Natural killer cell (primary cell): ENCODE measurements at regions not wholly inside any gene's neighbourhood (a gene's known extent, or its start where the extent isn't known, plus 50 kb on each side); places are given as distances from the start of the nearest gene placed in this dataset.

Source experiments
- ATAC-seq, 3 donors: fragments of 150-1000 bp in 2 of 3; fragments of 200-7000 bp in 1 of 3; cut with Tn5 transposase; 1 replicate in 1 of 3; 2 replicates in 2 of 3; pipeline ENCODE4 v1.10.0; 2021; ENCODE audit warnings: mild to moderate bottlenecking in 2 of 3, moderate library complexity in 2 of 3
- DNase-seq, 2 donors: peaks; one replicate each; pipeline versions ENCODE4 v3.0.0 to v3.0.0-alpha.2; 2013 to 2021; ENCODE audit warnings: mixed read lengths in 1 of 2
- H3K27ac ChIP-seq: one replicate; pipeline ENCODE4 v1.5.1; 2013; ENCODE audit warnings: mild to moderate bottlenecking, low read length
- H3K27me3 ChIP-seq: one replicate; pipeline ENCODE4 v1.6.1; 2013; ENCODE audit warnings: low read length; ENCODE audit not compliant: control insufficient read depth, insufficient read depth
- H3K36me3 ChIP-seq: one replicate; pipeline ENCODE4 v1.6.1; 2013; ENCODE audit warnings: low read length; ENCODE audit not compliant: control insufficient read depth, insufficient read depth
- H3K4me1 ChIP-seq: one replicate; pipeline ENCODE4 v1.6.1; 2013; ENCODE audit warnings: low read length; ENCODE audit not compliant: control insufficient read depth, insufficient read depth
- H3K4me3 ChIP-seq: one replicate; pipeline ENCODE4 v1.5.1; 2013; ENCODE audit warnings: low read length
- H3K9me3 ChIP-seq: one replicate; pipeline ENCODE4 v1.6.1; 2013; ENCODE audit warnings: low read length; ENCODE audit not compliant: control insufficient read depth, insufficient read depth
- H3K27ac Mint-ChIP-seq, 2 donors: one replicate each; pipeline ENCODE4 v1.8.0; 2022; ENCODE audit warnings: mild to moderate bottlenecking in 2 of 2, mixed read lengths in 2 of 2, moderate library complexity in 1 of 2
- H3K27me3 Mint-ChIP-seq, 2 donors: one replicate each; pipeline ENCODE4 v1.8.0; 2022; ENCODE audit warnings: low read depth in 2 of 2, mixed read lengths in 2 of 2
- H3K36me3 Mint-ChIP-seq: one replicate; pipeline ENCODE4 v1.8.0; 2022; ENCODE audit warnings: mixed read lengths
- H3K4me1 Mint-ChIP-seq, 2 donors: one replicate each; pipeline ENCODE4 v1.8.0; 2022; ENCODE audit warnings: mixed read lengths in 2 of 2
- H3K4me3 Mint-ChIP-seq: one replicate; pipeline ENCODE4 v1.8.0; 2022; ENCODE audit warnings: mild to moderate bottlenecking, moderate library complexity, mixed read lengths
- H3K9me3 Mint-ChIP-seq, 2 donors: one replicate each; pipeline ENCODE4 v1.8.0; 2022; ENCODE audit warnings: mixed read lengths in 2 of 2
- WGBS: methylation state at CpG from one replicate; pipeline ENCODE4 v1.1.7; 2013; ENCODE audit warnings: missing lambda C conversion rate; ENCODE audit not compliant: insufficient coverage; 5-methylcytosine and 5-hydroxymethylcytosine counted together
- intact Hi-C: fragments of 100-400 bp; cut with micrococcal nuclease; formaldehyde crosslinking; loops from one replicate; pipeline ENCODE4 v1.14.2; 2022
- TF ChIP-seq, protein P1 (sequence below): fragments of 200-600 bp; IDR thresholded peaks from one replicate; pipeline ENCODE4 v1.8.0; 2022; ENCODE audit warnings: antibody characterized with exemption

DNA sequence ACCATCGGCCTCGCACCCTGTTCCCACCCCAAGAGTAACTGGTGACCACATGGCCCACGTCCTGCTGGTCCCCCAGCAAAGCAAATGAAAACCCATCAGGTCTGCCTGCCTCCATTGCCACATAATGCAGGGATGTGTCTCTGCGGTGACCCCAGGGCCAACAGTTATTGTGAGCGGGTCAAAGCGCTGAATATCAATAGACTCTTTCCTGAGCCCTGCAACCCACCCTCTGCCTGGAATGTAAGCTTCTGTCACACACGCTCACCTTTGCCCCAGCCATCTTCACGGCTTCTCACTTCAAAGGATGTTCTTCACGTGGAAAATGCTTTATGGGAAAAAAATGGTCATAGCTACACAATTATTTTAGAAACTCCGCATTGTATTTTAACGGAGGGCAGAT is 63.9 kb downstream of the FZD10 start:
- Histone ChIP-seq H3K36me3 (no peaks in the 10 kb centered on the region), H3K4me3 (no peak overlapping the region), H3K27me3 (no peaks in the 10 kb centered on the region), H3K9me3 (no peaks in the 10 kb centered on the region), H3K27ac (no peak overlapping the region), H3K4me1 (no peaks in the 10 kb centered on the region)
- H3K27ac Mint-ChIP-seq = no peak overlapping the region
- no peaks in the 10 kb centered on the region for H3K36me3 Mint-ChIP-seq
- peaks cover 2 to 5% of the 10 kb centered on the region in 2 donors for H3K9me3 Mint-ChIP-seq
- DNase-seq = no peak
- peaks cover 4 to 6% of the 10 kb centered on the region in 2 donors for H3K27me3 Mint-ChIP-seq
- intact Hi-C loops = no loop called here
- TF ChIP-seq, protein P1, sequence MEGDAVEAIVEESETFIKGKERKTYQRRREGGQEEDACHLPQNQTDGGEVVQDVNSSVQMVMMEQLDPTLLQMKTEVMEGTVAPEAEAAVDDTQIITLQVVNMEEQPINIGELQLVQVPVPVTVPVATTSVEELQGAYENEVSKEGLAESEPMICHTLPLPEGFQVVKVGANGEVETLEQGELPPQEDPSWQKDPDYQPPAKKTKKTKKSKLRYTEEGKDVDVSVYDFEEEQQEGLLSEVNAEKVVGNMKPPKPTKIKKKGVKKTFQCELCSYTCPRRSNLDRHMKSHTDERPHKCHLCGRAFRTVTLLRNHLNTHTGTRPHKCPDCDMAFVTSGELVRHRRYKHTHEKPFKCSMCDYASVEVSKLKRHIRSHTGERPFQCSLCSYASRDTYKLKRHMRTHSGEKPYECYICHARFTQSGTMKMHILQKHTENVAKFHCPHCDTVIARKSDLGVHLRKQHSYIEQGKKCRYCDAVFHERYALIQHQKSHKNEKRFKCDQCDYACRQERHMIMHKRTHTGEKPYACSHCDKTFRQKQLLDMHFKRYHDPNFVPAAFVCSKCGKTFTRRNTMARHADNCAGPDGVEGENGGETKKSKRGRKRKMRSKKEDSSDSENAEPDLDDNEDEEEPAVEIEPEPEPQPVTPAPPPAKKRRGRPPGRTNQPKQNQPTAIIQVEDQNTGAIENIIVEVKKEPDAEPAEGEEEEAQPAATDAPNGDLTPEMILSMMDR = no peak
- no peak overlapping the region for H3K4me3 Mint-ChIP-seq
- H3K4me1 Mint-ChIP-seq = no peaks in the 10 kb centered on the region
- 79% methylated on average over 11 of the region's 11 CpGs for WGBS
- no peak for ATAC-seq

DNA sequence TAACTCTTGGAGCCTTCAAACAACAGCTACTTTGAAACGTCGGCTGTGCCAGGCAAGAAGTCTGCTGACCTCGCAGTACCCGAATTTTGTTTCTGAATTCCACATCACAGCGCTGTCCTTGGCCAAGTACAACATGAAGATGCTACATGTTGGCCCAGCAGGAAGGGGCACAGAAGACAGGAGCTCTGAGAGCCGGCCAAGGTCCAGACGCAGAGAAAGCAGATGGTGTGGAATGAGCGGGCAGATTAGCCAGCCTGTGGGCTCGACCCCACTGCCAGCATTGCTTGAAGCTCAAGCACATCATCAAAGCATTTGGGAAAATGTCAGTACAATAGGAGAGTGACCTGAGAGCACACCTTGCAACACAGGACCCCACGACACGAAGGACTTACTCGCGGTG is 64.5 kb downstream of the FZD10 start:
- intact Hi-C loops = no loop called here
- Mint-ChIP-seq H3K27me3 (peaks cover 4 to 6% of the 10 kb centered on the region in 2 donors), H3K9me3 (peaks cover 2 to 5% of the 10 kb centered on the region in 2 donors), H3K27ac (no peak overlapping the region), H3K4me1 (no peaks in the 10 kb centered on the region), H3K36me3 (no peaks in the 10 kb centered on the region), H3K4me3 (no peak overlapping the region)
- no peak overlapping the region for H3K27ac ChIP-seq
- no peaks in the 10 kb centered on the region for H3K27me3 ChIP-seq
- WGBS = 88% methylated on average over 13 of the region's 13 CpGs
- H3K9me3 ChIP-seq = no peaks in the 10 kb centered on the region
- TF ChIP-seq, protein P1 = no peak
- H3K36me3 ChIP-seq = no peaks in the 10 kb centered on the region
- no peaks in the 10 kb centered on the region for H3K4me1 ChIP-seq
- no peak for ATAC-seq
- no peak overlapping the region for H3K4me3 ChIP-seq
- DNase-seq = no peak

DNA sequence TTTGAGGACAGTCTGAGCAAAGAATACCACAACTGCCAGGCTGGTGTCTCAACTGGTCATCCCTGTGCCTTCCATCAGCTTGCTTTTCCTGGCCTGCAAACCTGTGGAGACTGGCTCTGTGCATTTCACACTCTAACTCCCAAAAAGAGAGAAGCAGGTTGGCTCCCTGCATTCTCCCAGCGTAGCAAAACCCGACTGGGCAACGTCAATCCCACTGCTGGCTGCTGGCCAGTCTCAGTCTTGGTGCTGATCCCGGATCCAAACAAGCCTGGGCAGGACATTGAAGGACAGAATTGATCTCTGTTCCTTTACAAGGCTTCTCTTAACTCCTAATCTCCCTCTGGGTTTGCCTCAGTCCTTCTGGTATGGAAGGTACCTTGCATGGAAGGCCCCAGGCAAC is 65.4 kb downstream of the FZD10 start:
- H3K27me3 Mint-ChIP-seq = peaks cover 0 to 6% of the 10 kb centered on the region in 2 donors
- TF ChIP-seq, protein P1 = no peak
- no peaks in the 10 kb centered on the region for H3K4me1 ChIP-seq
- H3K27ac Mint-ChIP-seq = no peak overlapping the region
- no peak overlapping the region for H3K4me3 ChIP-seq
- no peaks in the 10 kb centered on the region for H3K36me3 Mint-ChIP-seq
- no peaks in the 10 kb centered on the region for H3K27me3 ChIP-seq
- H3K27ac ChIP-seq = no peak overlapping the region
- no peaks in the 10 kb centered on the region for H3K9me3 ChIP-seq
- no peak for ATAC-seq
- DNase-seq = no peak
- WGBS = 85% methylated on average over 4 of the region's 4 CpGs
- intact Hi-C loops = no loop called here
- no peak overlapping the region for H3K4me3 Mint-ChIP-seq
- H3K4me1 Mint-ChIP-seq = no peaks in the 10 kb centered on the region
- no peaks in the 10 kb centered on the region for H3K36me3 ChIP-seq
- peaks cover 2 to 8% of the 10 kb centered on the region in 2 donors for H3K9me3 Mint-ChIP-seq

DNA sequence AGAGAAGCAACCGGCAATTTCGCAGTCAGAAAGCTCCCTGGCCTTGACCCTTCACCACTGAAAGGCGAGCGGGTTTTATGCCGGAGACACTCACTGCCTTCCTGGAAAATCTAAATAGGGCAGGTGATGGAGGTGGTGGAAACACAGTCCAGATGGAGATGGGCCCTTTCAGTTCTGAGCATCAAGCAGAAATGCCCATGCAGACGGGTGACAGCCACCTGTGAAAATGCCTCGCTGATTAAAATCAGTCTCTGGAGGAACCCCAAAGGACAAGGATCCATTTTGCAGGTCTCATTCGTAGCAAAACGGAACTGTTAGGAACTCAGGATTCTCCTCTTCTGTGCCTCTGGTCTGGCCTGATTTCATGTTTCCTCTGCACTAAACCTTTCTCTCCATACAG is 74.2 kb downstream of the FZD10 start:
- no peaks in the 10 kb centered on the region for H3K27me3 ChIP-seq
- DNase-seq (no peak), ATAC-seq (no peak)
- 82% methylated on average over 9 of the region's 9 CpGs for WGBS
- H3K4me3 Mint-ChIP-seq = no peak overlapping the region
- peaks cover 3% of the 10 kb centered on the region for H3K9me3 ChIP-seq
- no peaks in the 10 kb centered on the region for H3K27me3 Mint-ChIP-seq
- H3K36me3 ChIP-seq = no peaks in the 10 kb centered on the region
- intact Hi-C loops = no loop called here
- no peak overlapping the region for H3K27ac ChIP-seq
- H3K36me3 Mint-ChIP-seq = no peaks in the 10 kb centered on the region
- H3K4me1 ChIP-seq = no peaks in the 10 kb centered on the region
- H3K9me3 Mint-ChIP-seq = peaks cover 2 to 3% of the 10 kb centered on the region in 2 donors
- H3K4me1 Mint-ChIP-seq = no peaks in the 10 kb centered on the region
- no peak overlapping the region for H3K4me3 ChIP-seq
- TF ChIP-seq, protein P1 = no peak
- no peak overlapping the region for H3K27ac Mint-ChIP-seq
